A673 (cell line): ENCODE measurements at regions not wholly inside any gene's neighbourhood (a gene's known extent, or its start where the extent isn't known, plus 50 kb on each side); places are given as distances from the start of the nearest gene placed in this dataset.

Experiments
- BruUV-seq: library from RNA; stranded (reverse); fragments of 400-500 nt; replicated peaks from 2 replicates; lab custom pipeline; 2021; lab: Mats Ljungman, UMichigan
- CTCF ChIA-PET: fragments of 300-600 bp; sonication (Branson Sonifier 250); formaldehyde crosslinking; loops from one replicate; lab custom pipeline; 2022; ENCODE audit warnings: antibody characterized with exemption; lab: Charles Lee
- POLR2A ChIA-PET: fragments of 300-600 bp; sonication (Branson Sonifier 250); formaldehyde crosslinking; loops from one replicate; lab custom pipeline; 2022; ENCODE audit warnings: antibody characterized with exemption; ENCODE audit not compliant: low non-redundant PET; lab: Charles Lee
- DNase-seq: peaks from one replicate; pipeline ENCODE4 v3.0.0-alpha.2; 2015; ENCODE audit warnings: low spot score
- H3K27ac ChIP-seq: fragments of 200-600 bp; sonication (generic); 2 replicates; pipeline ENCODE4 v1.5.1; 2016; ENCODE audit warnings: mixed run types, low read depth, mild to moderate bottlenecking, mixed read lengths, antibody characterized with exemption, low read length; ENCODE audit not compliant: poor library complexity, severe bottlenecking
- H3K27me3 ChIP-seq: fragments of 200-600 bp; sonication (generic); replicated peaks from 2 replicates; pipeline ENCODE4 v1.6.1; 2017; ENCODE audit warnings: mixed run types, low read depth, mild to moderate bottlenecking, mixed read lengths, antibody characterized with exemption, low read length; ENCODE audit not compliant: insufficient read depth, poor library complexity
- H3K36me3 ChIP-seq: fragments of 200-600 bp; sonication (generic); 2 replicates; pipeline ENCODE4 v1.6.1; 2016; ENCODE audit warnings: mixed run types, mild to moderate bottlenecking, mixed read lengths, antibody characterized with exemption, low read length; ENCODE audit not compliant: insufficient read depth, poor library complexity, severe bottlenecking
- H3K4me1 ChIP-seq: fragments of 200-600 bp; sonication (generic); 2 replicates; pipeline ENCODE4 v1.6.1; 2017; ENCODE audit warnings: mixed run types, mild to moderate bottlenecking, mixed read lengths, antibody characterized with exemption, low read length; ENCODE audit not compliant: insufficient read depth, poor library complexity, severe bottlenecking
- H3K4me3 ChIP-seq: fragments of 200-600 bp; sonication (generic); 2 replicates; pipeline ENCODE4 v1.5.1; 2016; ENCODE audit warnings: low read depth, mixed run types, mild to moderate bottlenecking, mixed read lengths, low read length; ENCODE audit not compliant: poor library complexity, severe bottlenecking
- H3K9me3 ChIP-seq: fragments of 200-600 bp; sonication (generic); 2 replicates; pipeline ENCODE4 v1.6.1; 2016; ENCODE audit warnings: mixed run types, low read depth, mild to moderate bottlenecking, mixed read lengths, antibody characterized with exemption, low read length; ENCODE audit not compliant: poor library complexity, severe bottlenecking
- EZH2 ChIP-seq: fragments of 200-600 bp; sonication (generic); IDR thresholded peaks from 2 replicates; pipeline ENCODE4 v1.6.1; 2017; ENCODE audit warnings: borderline replicate concordance, low read depth, mild to moderate bottlenecking, mixed read lengths, antibody characterized with exemption, low read length; ENCODE audit not compliant: poor library complexity, severe bottlenecking
- intact Hi-C: fragments of 100-400 bp; cut with micrococcal nuclease; formaldehyde crosslinking; loops from one replicate; pipeline ENCODE4 v1.10.0; 2022; ENCODE audit not compliant: unreplicated experiment
- TF ChIP-seq, protein P1 (sequence below): fragments of 300-800, 200-600 bp; sonication (generic); conservative IDR thresholded peaks from 2 replicates; pipeline ENCODE4 v1.5.1; 2017; ENCODE audit warnings: low read depth, mild to moderate bottlenecking, antibody characterized with exemption, low read length, moderate library complexity, mixed read lengths

DNA sequence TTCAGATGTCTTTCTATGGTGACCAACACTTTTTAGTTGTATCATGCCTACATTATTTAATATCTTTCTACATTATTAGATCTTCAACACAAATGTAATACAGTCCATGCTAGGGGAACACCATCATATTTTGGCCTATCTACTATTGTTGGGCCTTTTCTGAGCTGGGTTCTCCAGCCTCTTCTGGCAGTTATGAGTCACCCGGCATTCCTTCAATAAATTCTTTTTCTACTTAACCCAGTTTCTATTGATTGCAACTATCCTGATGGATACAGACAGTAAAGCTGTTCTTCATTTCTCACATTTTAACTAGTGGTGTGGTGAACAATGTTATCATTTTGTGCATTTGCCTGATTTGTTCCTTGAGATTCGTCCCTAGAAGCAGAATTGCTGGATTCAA lies 529.3 kb downstream of the BNC2 start:
- no TSS peak for BruUV-seq

DNA sequence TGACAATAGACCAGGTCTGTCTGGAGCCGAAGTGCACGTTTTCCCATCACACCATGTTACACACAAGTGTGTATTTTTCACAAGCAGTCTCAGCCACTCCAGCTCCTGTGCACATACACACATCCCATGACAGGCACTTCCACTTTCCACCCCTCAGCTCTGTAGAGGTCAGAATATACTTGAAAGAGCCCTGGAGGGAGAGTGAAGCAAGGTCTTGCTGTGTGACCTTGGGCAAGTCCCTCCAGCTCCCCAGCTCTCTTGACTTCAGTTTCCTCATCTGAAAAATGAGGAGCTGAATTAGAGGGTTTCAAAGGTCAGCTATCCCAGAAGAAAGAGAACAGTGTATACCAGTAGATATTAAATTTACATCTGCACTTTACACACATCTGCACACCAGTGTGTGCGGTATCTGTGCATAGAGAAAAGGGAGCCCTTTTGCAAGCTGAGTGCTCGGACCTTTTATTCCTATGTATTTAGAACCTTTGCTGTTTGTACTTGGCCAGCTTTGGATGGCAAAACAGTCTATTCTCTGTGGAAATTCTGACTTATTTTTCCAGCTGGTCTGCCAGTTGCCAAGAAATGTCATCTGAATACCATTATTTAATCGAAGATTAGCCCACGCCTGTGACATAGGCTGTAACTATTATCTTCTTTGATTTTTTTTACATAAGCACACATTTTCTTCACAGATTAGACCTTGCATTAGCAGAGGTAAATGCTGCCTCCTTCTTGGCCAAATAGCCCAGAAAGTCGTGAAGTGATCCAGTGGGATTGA lies 528.0 kb downstream of the BNC2 start:
- no TSS peak for BruUV-seq
- H3K4me3 ChIP-seq, result no peak overlapping the region
- ChIA-PET CTCF (no interaction called here), POLR2A (no interaction called here)
- no peak overlapping the region for H3K27ac ChIP-seq
- DNase-seq, result no peak
- no peaks in the 10 kb centered on the region for H3K9me3 ChIP-seq
- H3K36me3 ChIP-seq, result no peaks in the 10 kb centered on the region
- no peaks in the 10 kb centered on the region for H3K27me3 ChIP-seq
- H3K4me1 ChIP-seq, result no peaks in the 10 kb centered on the region
- intact Hi-C loops, result no loop called here
- TF ChIP-seq, protein P1, sequence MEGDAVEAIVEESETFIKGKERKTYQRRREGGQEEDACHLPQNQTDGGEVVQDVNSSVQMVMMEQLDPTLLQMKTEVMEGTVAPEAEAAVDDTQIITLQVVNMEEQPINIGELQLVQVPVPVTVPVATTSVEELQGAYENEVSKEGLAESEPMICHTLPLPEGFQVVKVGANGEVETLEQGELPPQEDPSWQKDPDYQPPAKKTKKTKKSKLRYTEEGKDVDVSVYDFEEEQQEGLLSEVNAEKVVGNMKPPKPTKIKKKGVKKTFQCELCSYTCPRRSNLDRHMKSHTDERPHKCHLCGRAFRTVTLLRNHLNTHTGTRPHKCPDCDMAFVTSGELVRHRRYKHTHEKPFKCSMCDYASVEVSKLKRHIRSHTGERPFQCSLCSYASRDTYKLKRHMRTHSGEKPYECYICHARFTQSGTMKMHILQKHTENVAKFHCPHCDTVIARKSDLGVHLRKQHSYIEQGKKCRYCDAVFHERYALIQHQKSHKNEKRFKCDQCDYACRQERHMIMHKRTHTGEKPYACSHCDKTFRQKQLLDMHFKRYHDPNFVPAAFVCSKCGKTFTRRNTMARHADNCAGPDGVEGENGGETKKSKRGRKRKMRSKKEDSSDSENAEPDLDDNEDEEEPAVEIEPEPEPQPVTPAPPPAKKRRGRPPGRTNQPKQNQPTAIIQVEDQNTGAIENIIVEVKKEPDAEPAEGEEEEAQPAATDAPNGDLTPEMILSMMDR, result no peak
- TF ChIP-seq EZH2, result no peak

More for the DNA sequence above, 529.3 kb downstream of the BNC2 start:
- Histone ChIP-seq H3K27ac (no peak overlapping the region), H3K4me3 (no peak overlapping the region), H3K4me1 (no peaks in the 10 kb centered on the region), H3K36me3 (no peaks in the 10 kb centered on the region), H3K27me3 (no peaks in the 10 kb centered on the region), H3K9me3 (no peaks in the 10 kb centered on the region)
- ChIA-PET CTCF (no interaction called here), POLR2A (no interaction called here)
- DNase-seq, result no peak
- intact Hi-C loops, result no loop called here
- TF ChIP-seq, protein P1, result no peak
- TF ChIP-seq EZH2, result no peak

DNA sequence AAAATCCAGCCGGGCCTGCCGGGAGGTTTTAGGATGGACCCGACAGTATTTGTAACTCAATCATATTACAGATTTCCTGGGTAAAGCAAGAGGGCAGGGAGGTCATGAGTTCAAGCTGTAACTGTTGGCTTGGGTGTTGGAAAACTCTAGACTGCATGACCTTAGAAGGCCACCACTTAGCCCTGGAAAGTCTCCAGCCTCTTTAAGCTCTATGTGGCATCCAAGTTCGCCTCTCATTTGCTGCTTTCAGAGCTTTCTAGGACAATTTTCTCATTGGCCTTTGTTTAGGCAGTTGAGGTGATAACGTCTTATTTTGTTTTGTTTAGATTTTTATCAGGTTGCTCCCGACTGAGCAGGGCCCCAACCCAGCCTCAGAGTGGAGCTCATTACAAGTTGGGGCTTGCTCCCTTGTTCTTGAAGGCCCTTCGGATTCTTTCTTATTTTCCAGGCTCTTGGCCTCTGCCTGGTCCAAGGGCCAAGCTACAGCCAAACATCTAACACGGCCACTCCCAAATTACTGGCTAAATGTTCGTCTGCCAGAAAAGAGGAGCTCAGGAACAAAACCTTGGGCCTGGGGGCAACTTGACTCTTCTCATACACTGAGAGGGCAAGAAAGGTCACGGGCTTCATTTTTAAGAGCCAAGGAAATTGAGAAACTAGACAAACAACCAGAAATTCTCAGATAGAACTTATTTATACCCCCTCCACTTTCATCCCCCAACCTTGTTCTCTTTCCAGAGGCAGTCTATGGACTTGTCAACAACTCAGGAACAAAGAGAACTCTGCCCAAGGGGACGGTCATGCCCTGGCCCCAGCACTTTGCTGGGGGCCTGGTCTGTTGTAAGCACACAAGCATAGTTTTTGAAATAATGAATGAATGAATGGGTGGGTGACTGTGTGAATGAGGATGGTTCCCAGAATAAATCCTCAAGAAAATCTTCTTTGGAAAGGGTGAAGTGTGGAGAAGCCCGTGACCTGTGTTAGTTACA lies 526.9 kb downstream of the BNC2 start:
- intact Hi-C loops, result no loop called here
- H3K4me3 ChIP-seq, result no peak overlapping the region
- ChIA-PET POLR2A (no interaction called here), CTCF (no interaction called here)
- no peak for DNase-seq
- H3K36me3 ChIP-seq, result no peaks in the 10 kb centered on the region
- TF ChIP-seq, protein P1, result no peak
- no peak for TF ChIP-seq EZH2
- H3K27me3 ChIP-seq, result no peaks in the 10 kb centered on the region
- no peak overlapping the region for H3K27ac ChIP-seq
- H3K9me3 ChIP-seq, result no peaks in the 10 kb centered on the region
- no peaks in the 10 kb centered on the region for H3K4me1 ChIP-seq
- BruUV-seq, result no TSS peak
